Adrenal gland (tissue), 5 donors: ENCODE measurements at regions not wholly inside any gene's neighbourhood (a gene's known extent, or its start where the extent isn't known, plus 50 kb on each side); places are given as distances from the start of the nearest gene placed in this dataset.

Experiments
- POLR2A ChIP-seq, 2 donors: fragments of 450-650 bp; IDR thresholded peaks; one replicate each; pipeline ENCODE4 v1.6.1; 2017; ENCODE audit warnings: antibody characterized with exemption in 2 of 2, mild to moderate bottlenecking in 2 of 2, moderate library complexity in 1 of 2
- TF ChIP-seq, protein P1 (sequence below), 6 experiments: fragments of 450-650 bp in 4 of 6; fragments of 200-600 bp in 2 of 6; sonication (generic) in 1 of 6; IDR thresholded peaks; 1 replicate in 5 of 6; 2 replicates in 1 of 6; pipeline versions ENCODE4 v1.5.1 to v1.8.0; 2016 to 2021; ENCODE audit warnings: antibody characterized with exemption in 6 of 6, mild to moderate bottlenecking in 2 of 6, moderate library complexity in 1 of 6
- donor health status: DM: no; HTN: no; CAD: no.

DNA sequence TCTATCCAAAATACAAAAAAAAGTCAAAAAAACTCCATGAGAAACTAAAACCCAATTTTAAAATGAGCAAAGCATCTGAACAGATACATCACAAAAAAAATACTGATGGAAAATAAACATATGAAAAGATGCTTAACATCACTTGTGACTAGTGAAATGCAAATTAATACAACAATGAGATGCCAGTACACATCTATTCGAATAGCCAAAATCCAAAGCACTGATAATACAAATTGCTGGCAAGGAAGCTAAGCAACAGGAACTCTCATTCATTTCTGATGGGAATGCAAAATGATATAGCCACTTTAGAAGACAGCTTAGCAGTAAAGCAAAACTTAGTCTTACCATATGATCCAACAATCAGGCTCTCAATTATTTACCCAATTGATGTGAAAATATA, 190.2 kb upstream of the FN1 start:
- TF ChIP-seq, protein P1, sequence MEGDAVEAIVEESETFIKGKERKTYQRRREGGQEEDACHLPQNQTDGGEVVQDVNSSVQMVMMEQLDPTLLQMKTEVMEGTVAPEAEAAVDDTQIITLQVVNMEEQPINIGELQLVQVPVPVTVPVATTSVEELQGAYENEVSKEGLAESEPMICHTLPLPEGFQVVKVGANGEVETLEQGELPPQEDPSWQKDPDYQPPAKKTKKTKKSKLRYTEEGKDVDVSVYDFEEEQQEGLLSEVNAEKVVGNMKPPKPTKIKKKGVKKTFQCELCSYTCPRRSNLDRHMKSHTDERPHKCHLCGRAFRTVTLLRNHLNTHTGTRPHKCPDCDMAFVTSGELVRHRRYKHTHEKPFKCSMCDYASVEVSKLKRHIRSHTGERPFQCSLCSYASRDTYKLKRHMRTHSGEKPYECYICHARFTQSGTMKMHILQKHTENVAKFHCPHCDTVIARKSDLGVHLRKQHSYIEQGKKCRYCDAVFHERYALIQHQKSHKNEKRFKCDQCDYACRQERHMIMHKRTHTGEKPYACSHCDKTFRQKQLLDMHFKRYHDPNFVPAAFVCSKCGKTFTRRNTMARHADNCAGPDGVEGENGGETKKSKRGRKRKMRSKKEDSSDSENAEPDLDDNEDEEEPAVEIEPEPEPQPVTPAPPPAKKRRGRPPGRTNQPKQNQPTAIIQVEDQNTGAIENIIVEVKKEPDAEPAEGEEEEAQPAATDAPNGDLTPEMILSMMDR (IDR thresholded peaks at IDR 0.05): no peak
- TF ChIP-seq POLR2A (IDR thresholded peaks at IDR 0.05): no peak
